CD4-positive, alpha-beta T cell (primary cell): ENCODE measurements at regions not wholly inside any gene's neighbourhood (a gene's known extent, or its start where the extent isn't known, plus 50 kb on each side); places are given as distances from the start of the nearest gene placed in this dataset.

Experiments used
- ATAC-seq: fragments of 200-7000 bp; cut with Tn5 transposase; one replicate; pipeline ENCODE4 v1.10.0; 2022; ENCODE audit warnings: mild to moderate bottlenecking; ENCODE audit not compliant: poor library complexity
- CTCF ChIA-PET: fragments of 350-600 bp; sonication (Branson Sonifier 250); formaldehyde crosslinking; loops from one replicate; lab custom pipeline; 2021; ENCODE audit warnings: antibody characterized with exemption, inconsistent platforms; lab: Charles Lee
- POLR2A ChIA-PET: fragments of 350-600 bp; sonication (Branson Sonifier 250); formaldehyde crosslinking; loops from one replicate; lab custom pipeline; 2021; ENCODE audit warnings: antibody characterized with exemption, inconsistent platforms; lab: Charles Lee
- DNase-seq, 14 experiments: peaks; one replicate each; pipeline ENCODE4 v3.0.0-alpha.2; 2013 to 2020; ENCODE audit warnings: mixed read lengths in 2 of 14
- H3K27ac ChIP-seq, 2 donors: one replicate each; pipeline versions ENCODE4 v1.5.1 to v1.7.0; 2013; ENCODE audit warnings: low read length in 2 of 2, low read depth in 1 of 2, mild to moderate bottlenecking in 1 of 2
- H3K27me3 ChIP-seq, 2 experiments: 1 replicate in 1 of 2; 2 replicates in 1 of 2; pipeline versions ENCODE4 v1.6.1 to v1.7.0; 2013; ENCODE audit warnings: low read length in 2 of 2, control low read depth in 1 of 2, mild to moderate bottlenecking in 1 of 2, moderate library complexity in 1 of 2; ENCODE audit not compliant: insufficient read depth in 2 of 2, control insufficient read depth in 1 of 2
- H3K36me3 ChIP-seq: one replicate; pipeline ENCODE4 v1.6.1; 2013; ENCODE audit warnings: low read length, control low read depth; ENCODE audit not compliant: insufficient read depth
- H3K4me1 ChIP-seq: one replicate; pipeline ENCODE4 v1.6.1; 2013; ENCODE audit warnings: low read length, control low read depth; ENCODE audit not compliant: insufficient read depth
- H3K4me3 ChIP-seq: one replicate; pipeline ENCODE4 v1.5.1; 2013; ENCODE audit warnings: mild to moderate bottlenecking, low read length, moderate library complexity
- H3K9me3 ChIP-seq, 2 experiments: 1 replicate in 1 of 2; 2 replicates in 1 of 2; pipeline versions ENCODE4 v1.6.1 to v1.7.0; 2013; ENCODE audit warnings: low read length in 2 of 2, mild to moderate bottlenecking in 2 of 2, control low read depth in 1 of 2, moderate library complexity in 1 of 2; ENCODE audit not compliant: control insufficient read depth in 1 of 2, insufficient read depth in 1 of 2
- H3K27ac Mint-ChIP-seq: one replicate; pipeline ENCODE4 v1.8.0; 2020; ENCODE audit warnings: mixed read lengths
- H3K27me3 Mint-ChIP-seq: one replicate; pipeline ENCODE4 v1.8.0; 2021; ENCODE audit warnings: mixed read lengths
- H3K36me3 Mint-ChIP-seq: one replicate; pipeline ENCODE4 v1.8.0; 2021; ENCODE audit warnings: low read depth, mixed read lengths
- H3K4me1 Mint-ChIP-seq: one replicate; pipeline ENCODE4 v1.8.0; 2021; ENCODE audit warnings: low read depth, mixed read lengths
- H3K4me3 Mint-ChIP-seq: one replicate; pipeline ENCODE4 v1.8.0; 2020; ENCODE audit warnings: mild to moderate bottlenecking, mixed read lengths
- H3K9me3 Mint-ChIP-seq: one replicate; pipeline ENCODE4 v1.8.0; 2020; ENCODE audit warnings: mixed read lengths
- CTCF ChIP-seq: fragments of 200-600 bp; IDR thresholded peaks from one replicate; pipeline ENCODE4 v1.8.0; 2022; ENCODE audit warnings: antibody characterized with exemption, mild to moderate bottlenecking
- intact Hi-C, 2 experiments: fragments of 100-400 bp; cut with DNase I in 1 of 2; cut with micrococcal nuclease in 1 of 2; formaldehyde crosslinking; loops; one replicate each; pipeline versions ENCODE4 v1.15.1 to v1.9.0; 2023 to 2025; cut with DNase I, micrococcal nuclease

- Histone ChIP-seq H3K4me1 (no peaks in the 10 kb centered on the region), H3K36me3 (no peaks in the 10 kb centered on the region), H3K27me3 (no peaks in the 10 kb centered on the region), H3K9me3 (peaks cover 0 to 7% of the 10 kb centered on the region in 2 experiments), H3K4me3 (no peak overlapping the region), H3K27ac (no peak overlapping the region)
- no peak for TF ChIP-seq CTCF
- ATAC-seq (no peak), DNase-seq (no peak)
- H3K27ac Mint-ChIP-seq: no peak overlapping the region
- no peaks in the 10 kb centered on the region for H3K36me3 Mint-ChIP-seq
- ChIA-PET CTCF (no interaction called here), POLR2A (no interaction called here)
- no peaks in the 10 kb centered on the region for H3K4me1 Mint-ChIP-seq
- peaks cover 35% of the 10 kb centered on the region for H3K27me3 Mint-ChIP-seq
- intact Hi-C loops: no loop called here
- no peak overlapping the region for H3K4me3 Mint-ChIP-seq
- no peaks in the 10 kb centered on the region for H3K9me3 Mint-ChIP-seq
Observed at GRCh38 chr15:26144836-26145235, 281.7 kb upstream of the ATP10A start.

GRCh38 chr15:26143221-26143620 is 280.1 kb upstream of the ATP10A start:
- Mint-ChIP-seq H3K4me3 (no peak overlapping the region), H3K9me3 (no peaks in the 10 kb centered on the region), H3K27me3 (peaks cover 30% of the 10 kb centered on the region), H3K36me3 (no peaks in the 10 kb centered on the region), H3K27ac (no peak overlapping the region), H3K4me1 (no peaks in the 10 kb centered on the region)
- no peaks in the 10 kb centered on the region for H3K36me3 ChIP-seq
- H3K9me3 ChIP-seq: no peaks in the 10 kb centered on the region
- DNase-seq (no peak), ATAC-seq (no peak)
- ChIA-PET CTCF (no interaction called here), POLR2A (no interaction called here)
- no peaks in the 10 kb centered on the region for H3K4me1 ChIP-seq
- H3K27me3 ChIP-seq: no peaks in the 10 kb centered on the region
- intact Hi-C loops: no loop called here
- no peak overlapping the region for H3K4me3 ChIP-seq
- no peak overlapping the region for H3K27ac ChIP-seq
- TF ChIP-seq CTCF: no peak

- TF ChIP-seq CTCF: no peak
- Mint-ChIP-seq H3K36me3 (no peaks in the 10 kb centered on the region), H3K4me1 (no peaks in the 10 kb centered on the region), H3K27ac (no peak overlapping the region), H3K4me3 (no peak overlapping the region), H3K27me3 (peaks cover 31% of the 10 kb centered on the region), H3K9me3 (no peaks in the 10 kb centered on the region)
- Histone ChIP-seq H3K27me3 (peaks cover 0 to 6% of the 10 kb centered on the region in 2 experiments), H3K9me3 (no peaks in the 10 kb centered on the region), H3K27ac (no peak overlapping the region), H3K4me1 (no peaks in the 10 kb centered on the region), H3K36me3 (no peaks in the 10 kb centered on the region), H3K4me3 (no peak overlapping the region)
- ChIA-PET POLR2A (no interaction called here), CTCF (no interaction called here)
- intact Hi-C loops: no loop called here
- DNase-seq (no peak), ATAC-seq (no peak)
Observed at GRCh38 chr15:26134812-26135211, 271.7 kb upstream of the ATP10A start.
